DOHH2 (cell line): ENCODE measurements at regions not wholly inside any gene's neighbourhood (a gene's known extent, or its start where the extent isn't known, plus 50 kb on each side); places are given as distances from the start of the nearest gene placed in this dataset.

Experiments
- CTCF ChIP-seq: fragments of 200-600 bp; sonication (generic); IDR thresholded peaks from one replicate; pipeline ENCODE4 v1.5.1; 2014; ENCODE audit warnings: antibody characterized with exemption, mild to moderate bottlenecking, low read depth, low read length; ENCODE audit not compliant: poor library complexity, severe bottlenecking
- EZH2phosphoT487 ChIP-seq: fragments of 200-600 bp; sonication (generic); IDR thresholded peaks from 2 replicates; pipeline ENCODE4 v1.6.1; 2017; ENCODE audit warnings: borderline replicate concordance, mild to moderate bottlenecking, antibody characterized with exemption, low read length, moderate library complexity, mixed read lengths

- TF ChIP-seq CTCF: no peak
- TF ChIP-seq EZH2phosphoT487: no peak
Observed at GRCh38 chr3:99012051-99012450, 110.6 kb upstream of the DCBLD2 start.
